WI38 (cell line): ENCODE measurements at regions not wholly inside any gene's neighbourhood (a gene's known extent, or its start where the extent isn't known, plus 50 kb on each side); places are given as distances from the start of the nearest gene placed in this dataset.
"Not testable (repeated sequence)": the region's sequence is repeated elsewhere in the genome, so short reads cannot be mapped to it uniquely, and the experiment has no call there.

ENCODE experiments used
- H3K4me3 ChIP-seq: 2 replicates; pipeline ENCODE4 v1.5.1; 2011; ENCODE audit warnings: low read depth, mild to moderate bottlenecking, control low read depth, low read length
- TF ChIP-seq, protein P1 (sequence below): IDR thresholded peaks from 2 replicates; pipeline ENCODE4 v1.5.1; 2012; ENCODE audit warnings: low read depth, mild to moderate bottlenecking, control low read depth, low read length

DNA sequence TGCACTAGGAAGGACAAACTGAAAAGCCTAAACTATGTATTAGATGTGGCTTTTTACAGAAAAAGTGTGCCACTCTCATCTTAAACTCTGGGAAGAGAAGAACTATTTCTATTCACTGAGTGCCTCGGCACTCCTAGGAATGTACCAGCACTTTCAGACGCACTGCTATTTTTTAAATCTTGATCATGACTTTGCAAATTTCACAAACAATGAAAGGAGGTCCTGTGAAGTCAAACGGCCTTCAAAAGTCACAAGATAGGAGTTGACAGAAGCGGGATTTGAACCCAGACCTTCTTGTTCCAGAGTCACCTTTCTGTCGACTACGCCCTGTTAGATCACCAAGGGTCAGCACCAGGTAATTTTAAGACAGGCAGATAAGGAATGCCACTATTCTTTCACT is 365.4 kb downstream of the VRK1 start:
- H3K4me3 ChIP-seq = no peak overlapping the region
- TF ChIP-seq, protein P1, sequence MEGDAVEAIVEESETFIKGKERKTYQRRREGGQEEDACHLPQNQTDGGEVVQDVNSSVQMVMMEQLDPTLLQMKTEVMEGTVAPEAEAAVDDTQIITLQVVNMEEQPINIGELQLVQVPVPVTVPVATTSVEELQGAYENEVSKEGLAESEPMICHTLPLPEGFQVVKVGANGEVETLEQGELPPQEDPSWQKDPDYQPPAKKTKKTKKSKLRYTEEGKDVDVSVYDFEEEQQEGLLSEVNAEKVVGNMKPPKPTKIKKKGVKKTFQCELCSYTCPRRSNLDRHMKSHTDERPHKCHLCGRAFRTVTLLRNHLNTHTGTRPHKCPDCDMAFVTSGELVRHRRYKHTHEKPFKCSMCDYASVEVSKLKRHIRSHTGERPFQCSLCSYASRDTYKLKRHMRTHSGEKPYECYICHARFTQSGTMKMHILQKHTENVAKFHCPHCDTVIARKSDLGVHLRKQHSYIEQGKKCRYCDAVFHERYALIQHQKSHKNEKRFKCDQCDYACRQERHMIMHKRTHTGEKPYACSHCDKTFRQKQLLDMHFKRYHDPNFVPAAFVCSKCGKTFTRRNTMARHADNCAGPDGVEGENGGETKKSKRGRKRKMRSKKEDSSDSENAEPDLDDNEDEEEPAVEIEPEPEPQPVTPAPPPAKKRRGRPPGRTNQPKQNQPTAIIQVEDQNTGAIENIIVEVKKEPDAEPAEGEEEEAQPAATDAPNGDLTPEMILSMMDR = no peak

DNA sequence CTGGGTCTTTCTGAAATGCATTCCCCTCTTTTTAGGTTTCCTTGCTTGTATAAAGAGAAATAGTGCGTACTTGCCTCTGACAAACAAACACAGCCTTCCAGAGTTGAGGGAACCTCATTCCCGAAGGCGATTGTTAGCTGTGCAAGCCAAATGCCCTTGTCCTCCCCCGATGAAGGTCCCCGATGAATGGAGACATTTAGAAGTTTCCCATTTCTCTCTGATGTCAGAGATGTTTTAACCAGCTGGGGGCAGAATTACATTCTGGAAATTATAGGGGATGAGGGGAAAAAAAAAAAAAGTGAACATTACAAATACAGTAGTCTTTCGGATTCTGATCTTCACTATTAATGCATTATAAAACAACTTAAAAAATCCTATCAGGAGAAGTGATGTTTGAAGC is 366.8 kb downstream of the VRK1 start:
- no peak overlapping the region for H3K4me3 ChIP-seq
- TF ChIP-seq, protein P1 = no peak

DNA sequence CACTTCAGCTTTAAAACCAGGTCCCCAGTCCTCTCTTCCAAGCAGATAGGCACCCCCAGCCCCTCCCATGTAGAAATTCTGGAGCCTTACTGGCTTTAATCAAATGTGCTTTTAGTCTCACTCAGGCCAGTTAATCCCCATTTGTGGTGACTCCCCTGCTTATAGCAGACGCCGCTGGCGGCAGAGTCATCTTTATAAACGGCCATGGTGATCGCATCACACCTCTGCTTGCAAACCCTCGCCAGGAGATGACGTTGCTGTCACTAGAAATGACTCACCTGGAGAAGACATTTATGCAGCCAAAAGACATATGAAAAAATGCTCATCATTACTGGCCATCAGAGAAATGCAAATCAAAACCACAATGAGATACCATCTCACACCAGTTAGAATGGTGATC is 369.3 kb downstream of the VRK1 start:
- TF ChIP-seq, protein P1 = no peak

DNA sequence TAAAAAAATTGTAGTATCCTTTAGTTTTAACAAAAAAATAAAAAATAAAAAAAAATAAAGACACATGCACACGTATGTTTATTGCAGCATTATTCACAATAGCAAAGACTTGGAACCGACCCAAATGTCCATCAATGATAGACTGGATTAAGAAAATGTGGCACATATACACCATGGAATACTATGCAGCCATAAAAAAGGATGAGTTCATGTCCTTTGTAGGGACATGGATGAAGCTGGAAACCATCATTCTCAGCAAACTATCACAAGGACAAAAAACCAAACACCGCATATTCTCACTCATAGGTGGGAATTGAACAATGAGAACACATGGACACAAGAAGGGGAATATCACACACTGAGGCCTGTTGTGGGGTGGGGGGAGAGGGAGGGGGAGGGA is 370.4 kb downstream of the VRK1 start:
- H3K4me3 ChIP-seq = not testable (repeated sequence)

More for the DNA sequence above, 369.3 kb downstream of the VRK1 start:
- no peak overlapping the region for H3K4me3 ChIP-seq

DNA sequence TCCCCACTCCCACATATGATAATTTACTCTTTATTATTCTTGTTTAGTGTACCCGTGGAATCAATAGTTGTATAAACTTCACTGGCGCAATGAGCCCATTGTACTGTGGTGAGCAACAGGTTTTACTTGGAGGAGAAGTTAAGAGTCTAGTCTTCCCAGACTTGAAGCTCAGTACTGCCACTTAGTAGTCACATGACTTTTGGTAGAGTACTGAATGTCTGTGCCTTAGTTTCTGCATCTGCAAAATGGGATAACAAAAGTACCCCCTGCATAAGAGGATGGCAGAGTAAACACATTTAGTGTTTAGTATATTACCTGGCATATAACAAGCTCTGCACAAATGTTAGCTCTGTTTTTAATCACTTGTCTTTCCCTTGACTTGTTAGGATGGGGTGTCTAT is 375.5 kb downstream of the VRK1 start:
- TF ChIP-seq, protein P1 = no peak

DNA sequence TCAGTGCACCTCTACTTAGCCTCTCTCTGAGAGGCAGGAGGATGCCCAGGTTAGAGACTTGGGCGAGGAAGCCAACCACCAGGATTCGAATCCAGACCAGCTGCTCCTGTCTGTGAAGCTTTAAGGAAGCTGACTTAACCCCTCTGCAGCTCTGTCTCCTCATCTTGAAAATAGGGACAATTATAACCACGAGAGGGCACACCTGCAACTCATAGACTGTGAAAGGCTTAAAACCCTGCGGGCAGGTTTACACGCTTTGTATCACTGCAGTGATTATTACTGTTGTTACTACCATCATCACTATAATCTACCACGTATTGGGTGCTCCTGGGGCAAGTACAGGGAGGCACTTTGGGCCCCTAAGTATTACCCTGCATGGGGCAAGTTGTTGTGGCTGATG is 379.8 kb downstream of the VRK1 start:
- TF ChIP-seq, protein P1 = no peak
- H3K4me3 ChIP-seq = no peak overlapping the region

More for the DNA sequence above, 375.5 kb downstream of the VRK1 start:
- H3K4me3 ChIP-seq = no peak overlapping the region

DNA sequence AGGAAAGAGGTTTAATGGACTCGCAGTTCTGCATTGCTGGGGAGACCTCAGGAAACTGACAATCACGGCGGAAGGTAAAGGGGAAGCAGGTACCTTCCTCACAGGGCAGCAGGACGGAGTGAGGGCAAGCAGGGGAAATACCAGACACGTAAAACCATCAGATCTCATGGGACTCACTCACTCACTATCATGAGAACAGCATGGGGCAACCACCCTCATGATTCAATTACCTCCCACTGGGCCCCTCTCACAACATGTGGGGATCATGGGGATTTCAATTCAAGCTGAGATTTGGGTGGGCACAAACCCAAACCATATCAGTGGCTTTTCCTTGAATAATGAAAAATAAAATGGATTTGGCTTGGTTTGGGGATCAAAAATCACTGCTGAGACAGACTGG is 380.5 kb downstream of the VRK1 start:
- H3K4me3 ChIP-seq = no peak overlapping the region
- TF ChIP-seq, protein P1 = no peak

DNA sequence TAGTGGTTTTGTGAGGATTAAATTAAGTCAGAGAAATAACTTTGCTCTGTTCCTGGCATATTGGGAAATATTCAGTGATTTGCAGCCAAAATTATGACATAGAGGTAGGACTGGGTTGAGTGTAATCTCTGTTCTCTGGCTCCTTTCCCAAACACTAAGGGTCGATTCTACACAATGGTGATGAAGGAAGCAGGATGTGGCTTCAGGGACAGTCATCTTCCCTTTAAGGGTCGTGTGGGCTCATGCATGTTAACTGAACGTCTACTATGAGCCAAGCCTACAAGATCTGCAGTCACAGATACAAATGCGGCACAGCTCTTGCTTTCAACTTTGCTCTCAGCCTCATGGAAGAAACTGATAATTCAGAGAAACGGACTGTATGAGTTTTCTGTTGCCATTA is 381.6 kb downstream of the VRK1 start:
- TF ChIP-seq, protein P1 = no peak
- H3K4me3 ChIP-seq = no peak overlapping the region
